ENCODE measurements at regions not wholly inside any gene's neighbourhood (a gene's known extent, or its start where the extent isn't known, plus 50 kb on each side); places are given as distances from the start of the nearest gene placed in this dataset.

DNA sequence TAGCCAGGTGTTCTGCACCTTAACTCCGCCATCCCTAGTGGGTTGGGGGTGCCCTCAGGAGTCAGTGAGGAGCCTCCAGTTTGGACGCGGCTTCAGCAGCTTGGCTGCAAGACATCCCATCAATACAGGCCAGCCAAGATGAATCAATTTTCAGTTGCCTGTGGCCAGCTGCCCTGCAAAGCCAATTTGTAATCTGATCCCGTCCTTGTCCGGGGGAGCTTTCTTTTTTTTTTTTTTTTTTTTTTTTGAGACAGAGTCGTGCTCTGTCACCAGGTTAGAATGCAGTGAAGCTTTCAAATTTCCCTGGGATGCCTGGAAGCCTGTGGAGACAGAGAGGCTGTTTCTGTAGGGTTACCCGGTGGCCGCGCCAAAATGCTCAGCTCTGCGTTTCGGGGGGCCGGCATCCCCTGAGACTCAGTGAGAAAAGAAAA, 192.5 kb downstream of the ASMT start:
- no peaks in the 10 kb centered on the region for H3K36me3 ChIP-seq (ENCODE audit: control insufficient read depth in 2 of 2, insufficient read depth in 1 of 2, low read length in 2 of 2)
- POLR2A ChIA-PET: no interaction called here
- CTCF ChIA-PET: no interaction called here
- H3K4me1 ChIP-seq (ENCODE audit: control insufficient read depth, insufficient read depth, low read length): no peaks in the 10 kb centered on the region
- TF ChIP-seq ZIC2 (tag by site-specific recombination; IDR thresholded peaks at IDR 0.05): peak; percentile 72
- TF ChIP-seq PRDM1 (tag by site-specific recombination; IDR thresholded peaks at IDR 0.05): no peak
- TF ChIP-seq, protein P1, sequence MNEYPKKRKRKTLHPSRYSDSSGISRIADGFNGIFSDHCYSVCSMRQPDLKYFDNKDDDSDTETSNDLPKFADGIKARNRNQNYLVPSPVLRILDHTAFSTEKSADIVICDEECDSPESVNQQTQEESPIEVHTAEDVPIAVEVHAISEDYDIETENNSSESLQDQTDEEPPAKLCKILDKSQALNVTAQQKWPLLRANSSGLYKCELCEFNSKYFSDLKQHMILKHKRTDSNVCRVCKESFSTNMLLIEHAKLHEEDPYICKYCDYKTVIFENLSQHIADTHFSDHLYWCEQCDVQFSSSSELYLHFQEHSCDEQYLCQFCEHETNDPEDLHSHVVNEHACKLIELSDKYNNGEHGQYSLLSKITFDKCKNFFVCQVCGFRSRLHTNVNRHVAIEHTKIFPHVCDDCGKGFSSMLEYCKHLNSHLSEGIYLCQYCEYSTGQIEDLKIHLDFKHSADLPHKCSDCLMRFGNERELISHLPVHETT (tag by site-specific recombination; IDR thresholded peaks at IDR 0.05): no peak
- peak overlapping the region; percentile 19 for H3K4me3 ChIP-seq (ENCODE audit: low read depth, low read length)
- H3K9me3 ChIP-seq (ENCODE audit: control insufficient read depth, insufficient read depth, low read depth, low read length): no peaks in the 10 kb centered on the region
- H3K27ac ChIP-seq (ENCODE audit: extremely low read depth, low read depth, low read length): no peak overlapping the region

DNA sequence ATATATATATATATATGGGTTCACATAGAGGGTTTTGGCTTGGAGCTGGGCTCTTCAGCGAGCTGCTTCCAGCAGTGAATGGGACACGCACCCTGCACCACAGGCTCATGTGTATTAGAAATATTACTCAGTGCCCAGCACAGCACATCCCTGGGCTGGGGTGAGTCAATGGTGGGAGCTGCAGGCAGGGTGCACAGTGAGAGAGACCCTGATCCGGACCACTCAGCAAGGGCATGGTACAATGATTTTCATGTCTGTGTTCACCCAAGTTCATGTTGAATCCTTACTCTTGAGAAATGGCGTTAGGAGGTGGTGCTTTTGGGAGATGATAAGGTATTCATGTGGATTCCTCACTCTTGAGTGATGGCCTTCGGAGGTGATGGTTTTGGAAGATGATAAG, 194.7 kb downstream of the ASMT start:
- H3K4me1 ChIP-seq (ENCODE audit: control insufficient read depth, insufficient read depth, low read length): no peaks in the 10 kb centered on the region
- H3K27ac ChIP-seq (ENCODE audit: extremely low read depth, low read depth, low read length): no peak overlapping the region
- CTCF ChIA-PET: no interaction called here

DNA sequence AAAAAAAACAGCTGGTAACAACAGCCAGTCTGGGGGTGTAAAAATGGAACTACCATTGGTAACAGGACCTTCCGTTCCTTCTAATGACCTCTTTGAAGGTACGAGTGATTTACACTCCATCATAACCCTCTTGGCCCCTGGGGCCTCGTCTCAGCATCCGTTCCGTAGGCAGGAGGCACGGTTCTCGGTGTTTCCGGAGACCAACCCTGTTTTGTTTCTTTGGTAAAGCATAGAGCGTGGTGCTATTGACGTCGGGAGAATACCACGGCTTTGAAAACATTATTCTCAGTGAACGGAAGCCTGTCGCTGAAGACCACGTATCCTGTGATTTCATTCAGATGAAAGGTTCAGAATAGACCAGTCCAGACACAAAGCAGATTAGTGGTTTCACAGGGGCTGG, 198.9 kb downstream of the ASMT start:
- no peak for TF ChIP-seq MZF1 (tag by site-specific recombination; IDR thresholded peaks at IDR 0.05; ENCODE audit: borderline replicate concordance)
- no peak for TF ChIP-seq ZNF530 (tag by site-specific recombination; IDR thresholded peaks at IDR 0.05; ENCODE audit: low read depth)
- TF ChIP-seq, protein P2, sequence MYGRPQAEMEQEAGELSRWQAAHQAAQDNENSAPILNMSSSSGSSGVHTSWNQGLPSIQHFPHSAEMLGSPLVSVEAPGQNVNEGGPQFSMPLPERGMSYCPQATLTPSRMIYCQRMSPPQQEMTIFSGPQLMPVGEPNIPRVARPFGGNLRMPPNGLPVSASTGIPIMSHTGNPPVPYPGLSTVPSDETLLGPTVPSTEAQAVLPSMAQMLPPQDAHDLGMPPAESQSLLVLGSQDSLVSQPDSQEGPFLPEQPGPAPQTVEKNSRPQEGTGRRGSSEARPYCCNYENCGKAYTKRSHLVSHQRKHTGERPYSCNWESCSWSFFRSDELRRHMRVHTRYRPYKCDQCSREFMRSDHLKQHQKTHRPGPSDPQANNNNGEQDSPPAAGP (tag by site-specific recombination; IDR thresholded peaks at IDR 0.05): no peak
- no peak for TF ChIP-seq ZBTB17 (tag by site-specific recombination; IDR thresholded peaks at IDR 0.05)
- no peak for TF ChIP-seq OSR2 (tag by site-specific recombination; IDR thresholded peaks at IDR 0.05)
- TF ChIP-seq ZIC2 (tag by site-specific recombination; IDR thresholded peaks at IDR 0.05): no peak
- no peak for TF ChIP-seq ZNF175 (tag by site-specific recombination; IDR thresholded peaks at IDR 0.05)
- no peak for TF ChIP-seq ZNF133 (tag by site-specific recombination; IDR thresholded peaks at IDR 0.05)
- H3K4me3 ChIP-seq (ENCODE audit: low read depth, low read length): no peak overlapping the region
- no peak overlapping the region for H3K27ac ChIP-seq (ENCODE audit: extremely low read depth, low read depth, low read length)
- no peaks in the 10 kb centered on the region for H3K36me3 ChIP-seq (ENCODE audit: control insufficient read depth in 2 of 2, insufficient read depth in 1 of 2, low read length in 2 of 2)
- CTCF ChIA-PET: no interaction called here
- H3K9me3 ChIP-seq (ENCODE audit: control insufficient read depth, insufficient read depth, low read depth, low read length): no peaks in the 10 kb centered on the region
- POLR2A ChIA-PET: no interaction called here
- H3K4me1 ChIP-seq (ENCODE audit: control insufficient read depth, insufficient read depth, low read length): no peaks in the 10 kb centered on the region

More for the DNA sequence above, 194.7 kb downstream of the ASMT start:
- Histone ChIP-seq H3K36me3 (ENCODE audit: control insufficient read depth in 2 of 2, insufficient read depth in 1 of 2, low read length in 2 of 2) (no peaks in the 10 kb centered on the region), H3K4me3 (ENCODE audit: low read depth, low read length) (no peak overlapping the region), H3K9me3 (ENCODE audit: control insufficient read depth, insufficient read depth, low read depth, low read length) (no peaks in the 10 kb centered on the region)
- POLR2A ChIA-PET: no interaction called here
- TF ChIP-seq ZNF514 (tag by site-specific recombination; IDR thresholded peaks at IDR 0.05) (no peak), SETDB1 (IDR thresholded peaks at IDR 0.05; ENCODE audit: insufficient read length, low read length) (no peak), ZNF121 (tag by site-specific recombination; IDR thresholded peaks at IDR 0.05) (no peak), SP3 (tag by site-specific recombination; IDR thresholded peaks at IDR 0.05) (no peak), ZNF510 (tag by site-specific recombination; IDR thresholded peaks at IDR 0.05; ENCODE audit: insufficient replicate concordance) (no peak), ZNF10 (tag by site-specific recombination; IDR thresholded peaks at IDR 0.05) (no peak), ZNF670 (tag by site-specific recombination; IDR thresholded peaks at IDR 0.05; ENCODE audit: low read depth) (no peak), ZNF530 (tag by site-specific recombination; IDR thresholded peaks at IDR 0.05; ENCODE audit: low read depth) (no peak), ZNF707 (tag by site-specific recombination; IDR thresholded peaks at IDR 0.05) (no peak), ZNF529 (tag by site-specific recombination; IDR thresholded peaks at IDR 0.05; ENCODE audit: insufficient replicate concordance) (no peak), ZNF555 (tag by site-specific recombination; conservative IDR thresholded peaks at IDR 0.05) (no peak)
- TF ChIP-seq, protein P3, sequence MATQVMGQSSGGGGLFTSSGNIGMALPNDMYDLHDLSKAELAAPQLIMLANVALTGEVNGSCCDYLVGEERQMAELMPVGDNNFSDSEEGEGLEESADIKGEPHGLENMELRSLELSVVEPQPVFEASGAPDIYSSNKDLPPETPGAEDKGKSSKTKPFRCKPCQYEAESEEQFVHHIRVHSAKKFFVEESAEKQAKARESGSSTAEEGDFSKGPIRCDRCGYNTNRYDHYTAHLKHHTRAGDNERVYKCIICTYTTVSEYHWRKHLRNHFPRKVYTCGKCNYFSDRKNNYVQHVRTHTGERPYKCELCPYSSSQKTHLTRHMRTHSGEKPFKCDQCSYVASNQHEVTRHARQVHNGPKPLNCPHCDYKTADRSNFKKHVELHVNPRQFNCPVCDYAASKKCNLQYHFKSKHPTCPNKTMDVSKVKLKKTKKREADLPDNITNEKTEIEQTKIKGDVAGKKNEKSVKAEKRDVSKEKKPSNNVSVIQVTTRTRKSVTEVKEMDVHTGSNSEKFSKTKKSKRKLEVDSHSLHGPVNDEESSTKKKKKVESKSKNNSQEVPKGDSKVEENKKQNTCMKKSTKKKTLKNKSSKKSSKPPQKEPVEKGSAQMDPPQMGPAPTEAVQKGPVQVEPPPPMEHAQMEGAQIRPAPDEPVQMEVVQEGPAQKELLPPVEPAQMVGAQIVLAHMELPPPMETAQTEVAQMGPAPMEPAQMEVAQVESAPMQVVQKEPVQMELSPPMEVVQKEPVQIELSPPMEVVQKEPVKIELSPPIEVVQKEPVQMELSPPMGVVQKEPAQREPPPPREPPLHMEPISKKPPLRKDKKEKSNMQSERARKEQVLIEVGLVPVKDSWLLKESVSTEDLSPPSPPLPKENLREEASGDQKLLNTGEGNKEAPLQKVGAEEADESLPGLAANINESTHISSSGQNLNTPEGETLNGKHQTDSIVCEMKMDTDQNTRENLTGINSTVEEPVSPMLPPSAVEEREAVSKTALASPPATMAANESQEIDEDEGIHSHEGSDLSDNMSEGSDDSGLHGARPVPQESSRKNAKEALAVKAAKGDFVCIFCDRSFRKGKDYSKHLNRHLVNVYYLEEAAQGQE (tag by site-specific recombination; IDR thresholded peaks at IDR 0.05): no peak
